GM18951 (cell line): ENCODE measurements at regions not wholly inside any gene's neighbourhood (a gene's known extent, or its start where the extent isn't known, plus 50 kb on each side); places are given as distances from the start of the nearest gene placed in this dataset.
"Not testable (repeated sequence)": the region's sequence is repeated elsewhere in the genome, so short reads cannot be mapped to it uniquely, and the experiment has no call there.

Experiments
- POLR2A ChIP-seq: IDR thresholded peaks from 4 replicates; pipeline ENCODE4 v1.6.1; 2011; ENCODE audit warnings: mild to moderate bottlenecking; ENCODE audit not compliant: insufficient read length, insufficient read depth; ENCODE audit errors: extremely low read depth
- in situ Hi-C: fragments of 300-500 bp; cut with MboI; formaldehyde crosslinking; loops from one replicate; pipeline ENCODE4 v1.12.0; 2022; ENCODE audit warnings: low sequenced_read_pairs, mixed read lengths, inconsistent platforms; ENCODE audit not compliant: unreplicated experiment

DNA sequence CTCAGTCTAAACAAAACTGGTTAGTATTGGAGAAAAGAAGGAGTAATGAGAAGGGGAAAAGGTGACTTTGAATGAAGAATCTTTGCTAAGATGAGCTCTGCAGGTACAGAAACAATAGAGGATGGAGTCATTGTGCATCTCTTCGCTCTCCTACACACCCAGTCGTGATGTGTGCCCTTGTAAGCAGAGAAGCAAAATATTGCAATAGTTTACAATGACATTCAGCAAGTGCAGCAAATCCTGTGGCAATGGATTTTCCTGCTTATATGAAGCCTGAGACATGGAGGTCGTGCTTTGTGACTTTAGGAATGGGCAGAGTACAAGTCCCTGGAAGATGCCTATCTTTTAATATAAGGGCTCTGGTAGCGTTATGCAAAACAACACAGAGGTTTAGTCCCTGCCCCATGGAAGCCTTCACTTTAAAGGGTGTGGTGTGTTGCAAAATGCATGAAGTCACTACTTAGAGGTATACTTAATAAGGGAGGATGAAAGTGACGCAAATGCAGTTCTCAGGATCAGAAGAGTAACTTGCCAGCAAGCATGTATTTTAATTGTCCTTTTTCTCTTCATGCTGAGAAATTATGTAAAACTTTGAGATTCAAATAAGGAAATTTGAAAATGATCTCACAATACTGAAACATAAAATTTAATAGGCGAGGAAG, 88.0 kb upstream of the IVNS1ABP start:
- in situ Hi-C loops: no loop called here
- no peak for TF ChIP-seq POLR2A

DNA sequence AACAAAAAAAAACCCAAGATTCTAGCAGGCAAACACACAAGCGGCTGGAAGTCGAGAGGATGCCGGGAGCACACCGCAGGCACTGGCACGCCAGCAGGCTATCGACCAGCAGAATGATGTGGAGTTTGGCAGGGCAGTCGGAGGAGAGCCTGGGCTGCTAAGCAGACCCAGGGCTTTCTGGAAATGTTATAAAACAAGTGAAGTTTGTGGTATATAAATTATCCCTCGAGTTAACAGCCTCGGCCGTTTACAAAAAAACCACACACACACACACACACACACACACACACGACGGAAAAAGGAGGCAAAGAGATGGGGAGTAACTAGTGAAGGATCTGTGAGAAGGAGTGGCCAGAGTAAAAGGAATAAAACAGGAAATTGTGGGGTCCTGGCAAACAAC, 87.2 kb upstream of the IVNS1ABP start:
- in situ Hi-C loops: no loop called here
- TF ChIP-seq POLR2A: no peak

GRCh38 chr1:185402930-185403329, 85.9 kb upstream of the IVNS1ABP start:
- no peak for TF ChIP-seq POLR2A
- in situ Hi-C loops: no loop called here

- in situ Hi-C loops: no loop called here
- no peak for TF ChIP-seq POLR2A
These were observed 84.0 kb upstream of the IVNS1ABP start for GRCh38 chr1:185401019-185401418.

DNA sequence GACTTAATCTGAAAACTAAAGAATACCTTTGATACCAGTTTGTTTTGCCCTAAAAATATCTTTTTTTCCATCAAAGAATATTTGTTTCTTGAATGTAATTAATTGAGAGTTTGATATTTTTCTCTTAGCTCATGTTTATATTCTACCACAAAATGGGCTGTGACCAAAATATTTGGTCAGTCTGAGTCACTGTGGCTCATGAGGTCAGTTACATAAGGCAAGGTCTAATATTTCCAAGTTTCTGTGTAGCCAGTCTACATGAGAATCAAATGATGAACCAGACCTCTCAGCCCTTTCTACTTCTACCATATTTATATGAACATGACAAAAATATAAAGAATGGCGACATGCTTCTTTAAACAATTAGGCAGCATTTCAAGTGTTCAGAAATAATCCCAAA, 83.0 kb upstream of the IVNS1ABP start:
- in situ Hi-C loops: no loop called here
- no peak for TF ChIP-seq POLR2A

DNA sequence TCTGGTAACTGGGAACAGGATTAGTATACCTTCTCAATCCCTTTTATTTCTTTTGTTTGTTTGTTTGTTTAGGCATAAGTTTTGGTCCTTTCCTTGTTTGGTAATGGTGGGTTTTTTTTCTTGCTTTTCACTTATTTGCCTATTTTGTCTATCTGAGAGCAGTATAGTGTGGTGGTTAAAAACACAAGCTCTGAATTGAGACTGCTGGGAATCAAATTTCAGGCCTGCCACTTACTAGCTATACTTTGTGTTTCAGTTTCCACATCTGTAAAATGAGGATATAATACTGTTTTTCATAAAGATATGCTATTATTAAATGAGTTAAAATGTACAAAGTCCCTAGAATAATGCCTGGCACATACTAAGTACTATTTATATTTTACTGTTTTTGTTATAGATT, 81.6 kb upstream of the IVNS1ABP start:
- TF ChIP-seq POLR2A: no peak
- in situ Hi-C loops: no loop called here

- in situ Hi-C loops: no loop called here
- no peak for TF ChIP-seq POLR2A
These were observed 81.0 kb upstream of the IVNS1ABP start for GRCh38 chr1:185398022-185398421.

- in situ Hi-C loops: no loop called here
- no peak for TF ChIP-seq POLR2A
These were observed 80.1 kb upstream of the IVNS1ABP start for GRCh38 chr1:185397183-185397582.

- no peak for TF ChIP-seq POLR2A
- in situ Hi-C loops: no loop called here
These were observed 79.1 kb upstream of the IVNS1ABP start for GRCh38 chr1:185396126-185396525.

DNA sequence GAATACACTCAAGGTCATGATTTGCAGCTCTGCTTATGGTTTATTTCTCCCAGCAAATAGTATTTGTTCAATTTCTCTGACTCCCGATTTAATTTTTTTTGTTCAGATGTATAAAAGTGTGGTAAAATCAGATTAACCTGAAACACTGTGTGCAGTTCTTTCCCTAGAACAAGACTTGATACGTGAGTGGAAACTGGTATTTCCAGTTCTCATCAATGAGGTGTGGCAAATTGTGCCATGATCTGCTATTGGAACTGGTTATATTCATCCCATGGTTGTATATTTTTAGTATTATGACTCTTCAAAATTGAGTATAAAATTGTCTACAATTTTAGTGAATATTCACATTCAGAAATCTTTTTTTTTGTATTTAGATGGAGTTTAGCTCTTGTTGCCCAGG, 76.8 kb upstream of the IVNS1ABP start:
- in situ Hi-C loops: no loop called here
- no peak for TF ChIP-seq POLR2A

GRCh38 chr1:185393205-185393604, 76.2 kb upstream of the IVNS1ABP start:
- in situ Hi-C loops: no loop called here
- no peak for TF ChIP-seq POLR2A

- TF ChIP-seq POLR2A: no peak
- in situ Hi-C loops: no loop called here
These were observed 71.8 kb upstream of the IVNS1ABP start for GRCh38 chr1:185388815-185389214.

GRCh38 chr1:185388346-185388745, 71.3 kb upstream of the IVNS1ABP start:
- in situ Hi-C loops: no loop called here
- TF ChIP-seq POLR2A: no peak

GRCh38 chr1:185385991-185386390, 68.9 kb upstream of the IVNS1ABP start:
- TF ChIP-seq POLR2A: no peak
- in situ Hi-C loops: no loop called here

GRCh38 chr1:185383805-185384204, 66.8 kb upstream of the IVNS1ABP start:
- in situ Hi-C loops: not testable (repeated sequence)

DNA sequence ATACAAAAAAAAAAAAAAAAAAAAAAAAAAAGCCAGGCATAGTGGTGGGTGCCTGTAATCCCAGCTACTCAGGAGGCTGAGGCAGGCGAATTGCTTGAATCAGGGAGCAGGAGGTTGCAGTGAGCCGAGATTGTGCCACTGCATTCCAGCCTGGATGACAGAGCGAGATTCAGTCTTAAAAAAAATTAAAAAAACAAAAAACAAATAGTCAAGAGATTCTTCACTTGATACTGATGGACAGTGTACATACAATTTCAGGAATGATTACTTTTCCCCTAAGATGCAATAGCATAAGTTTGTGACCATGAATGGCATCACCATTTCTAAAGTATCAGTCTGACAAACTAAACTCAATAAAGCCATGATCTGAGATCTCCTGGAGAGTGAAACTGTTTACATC, 60.8 kb upstream of the IVNS1ABP start:
- no peak for TF ChIP-seq POLR2A
- in situ Hi-C loops: no loop called here
